SKM-1 treated with dmso at 0.1 percent for 144 hours (cell line): ENCODE measurements at regions not wholly inside any gene's neighbourhood (a gene's known extent, or its start where the extent isn't known, plus 50 kb on each side); places are given as distances from the start of the nearest gene placed in this dataset.

ENCODE experiments used
- DNase-seq: peaks from one replicate; lab custom pipeline; 2025; ENCODE audit not compliant: unreplicated experiment; lab: John Stamatoyannopoulos, UW

DNA sequence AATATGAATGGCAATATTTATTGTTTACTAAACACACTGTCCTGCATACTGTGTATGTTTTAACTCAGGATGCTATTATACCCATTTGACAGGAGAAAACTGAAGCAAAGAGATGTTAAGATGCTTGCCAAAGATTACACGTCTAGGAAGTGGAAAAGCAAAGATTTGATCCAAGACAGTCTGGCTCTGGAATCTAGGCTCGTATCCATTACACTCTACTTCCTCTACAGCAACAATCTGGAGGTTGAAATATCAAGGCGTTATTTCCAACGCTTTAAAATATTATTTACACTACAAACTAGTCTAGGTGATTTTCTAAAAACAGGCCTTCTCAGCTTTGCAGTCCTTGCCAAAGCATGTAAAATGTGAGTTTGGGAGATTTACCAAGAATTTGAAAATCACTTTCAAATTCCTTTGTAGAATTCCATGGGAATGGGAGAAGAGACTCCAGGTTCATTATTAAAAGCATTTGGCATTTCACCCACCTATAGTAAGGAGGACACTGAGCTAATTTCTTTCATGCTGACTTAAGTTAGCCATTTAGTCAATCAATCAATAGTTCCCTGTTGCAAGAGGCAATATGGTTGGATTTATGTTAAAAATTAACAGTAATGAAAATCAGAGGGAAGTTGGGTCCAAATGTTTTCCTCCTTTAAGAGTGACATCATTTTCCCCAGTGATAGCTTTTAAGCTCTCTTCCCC lies 356.3 kb upstream of the SMARCA2 start:
- no peak for DNase-seq

DNA sequence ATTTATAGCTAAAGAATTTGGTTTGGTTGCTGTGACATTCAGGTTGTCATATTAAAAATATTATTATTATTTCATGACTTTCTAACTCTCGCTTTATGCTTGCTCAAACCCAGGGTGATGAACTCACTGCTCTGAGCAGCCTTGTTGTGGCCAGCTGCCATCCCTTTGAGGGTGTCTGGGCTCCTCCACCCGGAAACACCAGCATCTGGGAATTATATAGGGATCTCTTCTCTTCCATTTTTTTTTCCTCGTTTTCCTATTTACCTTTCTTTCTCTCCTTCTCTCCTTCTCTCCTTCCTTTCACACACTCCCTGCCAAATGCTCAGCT lies 355.8 kb upstream of the SMARCA2 start:
- DNase-seq: no peak

DNA sequence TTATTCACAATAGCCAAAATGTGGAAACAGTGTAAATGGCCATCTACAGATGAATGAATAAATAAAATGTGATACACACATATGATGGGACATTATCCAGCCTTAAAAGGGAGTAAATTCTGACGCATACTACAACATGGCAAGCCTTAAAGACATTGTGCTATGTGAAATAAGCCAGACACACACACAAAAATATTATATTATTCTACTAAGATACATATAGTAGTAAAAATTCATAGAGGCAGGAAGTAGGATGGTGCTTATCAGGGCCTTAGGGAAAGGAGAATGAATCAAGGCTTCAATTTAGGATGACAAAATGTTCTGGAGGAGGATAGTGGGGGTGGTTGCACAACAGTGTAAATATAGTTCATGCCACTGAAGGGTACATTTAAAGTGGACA lies 346.7 kb upstream of the SMARCA2 start:
- no peak for DNase-seq

DNA sequence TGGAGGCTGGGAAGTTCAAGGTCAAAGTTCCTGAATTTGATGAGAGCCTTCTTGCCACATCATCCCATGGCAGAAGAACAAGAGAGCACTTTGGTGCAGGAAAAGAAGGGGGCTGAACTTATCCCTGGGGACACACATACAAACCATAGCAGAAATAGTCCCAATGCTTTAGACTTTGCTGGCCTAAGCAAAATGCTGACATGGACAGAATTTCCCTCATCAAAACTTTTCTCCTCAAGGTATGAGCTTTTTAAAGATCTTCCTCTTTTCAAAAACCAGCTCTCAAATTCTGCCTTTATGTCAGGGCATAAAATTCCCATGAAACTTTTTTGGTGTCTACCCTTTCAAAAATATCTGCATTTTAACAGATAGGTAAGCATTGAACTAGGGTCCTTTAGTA lies 341.8 kb upstream of the SMARCA2 start:
- DNase-seq: no peak

DNA sequence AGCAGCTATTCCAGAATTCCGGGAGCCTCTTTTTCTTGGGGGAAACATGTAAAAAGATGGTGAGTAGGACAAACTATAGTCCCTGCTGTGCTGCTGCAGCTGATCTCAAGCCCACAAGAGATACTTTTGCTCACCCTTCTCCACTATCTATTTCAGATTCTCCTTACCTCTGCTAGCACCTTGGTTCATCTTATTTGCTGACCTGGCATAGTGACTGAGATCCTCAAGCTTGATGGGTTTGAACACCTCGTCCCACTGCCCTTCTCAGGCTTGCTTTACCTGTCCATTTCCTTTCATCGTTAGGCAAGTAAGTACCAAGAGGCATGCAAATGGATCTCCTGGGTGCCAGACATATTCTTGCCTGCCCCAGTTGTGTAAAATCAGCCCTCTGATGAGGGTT lies 338.4 kb upstream of the SMARCA2 start:
- DNase-seq: no peak

DNA sequence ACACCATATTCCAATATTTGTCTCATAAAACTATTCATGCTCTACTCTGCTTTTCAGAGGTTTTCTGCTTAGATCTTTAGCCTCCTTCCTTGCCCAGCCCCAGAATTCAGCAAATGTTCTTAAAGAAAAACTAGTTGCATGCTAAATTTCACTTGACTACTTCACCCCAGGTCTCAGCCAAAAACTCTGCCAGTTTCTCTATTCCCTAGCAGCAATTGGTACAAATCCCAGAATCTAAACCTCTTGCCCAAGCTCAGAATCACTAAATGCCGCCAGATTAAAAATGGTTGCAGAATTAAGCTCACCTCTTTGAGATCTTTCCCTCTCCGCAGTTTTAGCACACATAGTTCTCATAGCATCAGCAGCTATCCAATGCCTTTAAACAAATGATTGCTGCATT lies 331.2 kb upstream of the SMARCA2 start:
- no peak for DNase-seq

DNA sequence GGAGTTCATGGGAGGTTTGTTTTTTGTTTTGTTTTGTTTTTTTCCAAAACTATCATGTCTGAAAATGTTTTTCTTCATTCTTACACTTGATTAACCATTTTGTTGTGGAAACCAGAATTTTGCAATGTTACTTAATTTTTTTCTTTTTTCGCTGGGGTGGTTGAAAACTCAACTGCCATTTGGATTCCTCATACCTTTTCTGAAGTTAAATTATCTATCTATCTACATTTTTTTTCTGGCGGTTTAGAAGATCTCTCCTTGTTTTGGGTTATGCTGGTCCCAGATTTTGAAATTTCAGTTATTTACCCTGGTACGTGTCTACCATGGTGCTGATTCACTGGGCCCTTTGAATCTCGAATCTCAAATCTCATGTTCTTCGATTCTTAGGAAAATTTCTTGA lies 316.2 kb upstream of the SMARCA2 start:
- DNase-seq: no peak

DNA sequence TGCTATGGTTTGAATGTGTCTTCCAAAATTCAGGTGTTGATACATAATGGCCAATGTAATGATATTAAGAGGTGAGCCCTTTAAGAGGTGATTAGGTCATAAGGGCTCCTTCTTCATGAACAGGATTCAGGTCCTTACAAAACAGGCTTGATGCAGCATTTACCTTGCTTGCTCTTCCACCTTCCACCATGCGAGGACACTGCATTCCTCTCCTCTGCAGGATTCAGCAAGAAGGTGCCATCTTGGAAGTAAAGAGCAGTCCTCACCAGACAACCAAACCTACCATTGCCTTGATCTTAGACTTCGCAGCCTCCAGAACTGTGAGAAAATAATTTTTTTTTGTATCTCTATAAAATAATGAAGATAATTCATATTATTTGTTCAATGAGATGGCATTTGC lies 314.0 kb upstream of the SMARCA2 start:
- DNase-seq: no peak

DNA sequence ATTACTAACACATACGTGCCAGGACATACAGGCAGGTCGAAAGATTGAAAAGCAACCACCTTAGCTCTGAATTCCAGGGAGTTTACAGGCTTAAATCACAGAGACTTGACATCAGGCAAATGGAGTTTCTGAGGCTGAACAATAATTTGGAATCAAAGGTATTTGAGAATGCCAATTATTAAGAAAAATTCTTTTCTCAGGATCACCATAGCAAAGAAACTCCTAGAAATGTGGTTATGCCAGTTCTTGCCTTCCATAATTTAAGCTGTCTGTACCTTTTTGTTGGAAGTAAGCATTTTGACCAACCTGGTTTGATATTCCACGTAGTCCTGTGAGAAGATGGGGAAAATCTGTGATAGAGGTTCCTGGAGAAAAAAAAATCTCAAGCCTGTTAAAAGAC lies 312.4 kb upstream of the SMARCA2 start:
- no peak for DNase-seq

DNA sequence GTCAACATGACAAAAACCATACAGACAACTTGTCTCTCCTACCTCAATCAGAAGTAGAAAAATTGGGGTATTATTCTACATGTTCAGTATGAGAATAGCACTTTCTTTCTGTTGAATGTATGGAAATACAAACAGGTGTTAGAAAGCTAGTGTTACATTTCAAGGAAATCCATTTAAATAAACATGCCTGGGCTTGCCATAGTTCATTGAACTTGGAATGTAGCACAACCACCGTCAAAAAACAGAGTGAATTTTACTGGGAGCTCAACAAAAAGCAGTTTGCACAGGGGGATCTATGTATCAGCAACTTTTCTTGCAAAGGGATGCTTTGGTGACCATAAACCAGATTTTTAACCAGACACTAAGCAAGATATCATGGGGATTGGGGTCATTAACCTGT lies 307.9 kb upstream of the SMARCA2 start:
- no peak for DNase-seq

DNA sequence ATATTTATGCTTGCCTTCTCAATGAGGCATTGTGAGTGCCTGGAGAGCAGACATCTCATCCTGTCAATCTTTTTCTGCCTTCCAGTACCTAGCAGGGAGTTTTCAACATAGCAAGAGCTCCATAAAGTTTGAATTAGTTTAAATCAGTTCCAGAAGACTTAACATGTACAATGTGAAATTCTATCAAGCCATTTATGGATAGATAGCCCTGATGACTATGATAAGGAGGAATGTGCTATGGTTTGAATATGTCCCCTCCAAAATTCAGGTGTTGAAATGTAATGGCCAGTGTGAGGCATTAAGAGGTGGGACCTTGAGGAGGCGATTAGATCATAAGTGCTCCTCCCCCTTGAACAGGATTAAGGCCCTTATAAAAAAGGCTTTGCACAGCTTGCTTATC lies 306.9 kb upstream of the SMARCA2 start:
- no peak for DNase-seq

DNA sequence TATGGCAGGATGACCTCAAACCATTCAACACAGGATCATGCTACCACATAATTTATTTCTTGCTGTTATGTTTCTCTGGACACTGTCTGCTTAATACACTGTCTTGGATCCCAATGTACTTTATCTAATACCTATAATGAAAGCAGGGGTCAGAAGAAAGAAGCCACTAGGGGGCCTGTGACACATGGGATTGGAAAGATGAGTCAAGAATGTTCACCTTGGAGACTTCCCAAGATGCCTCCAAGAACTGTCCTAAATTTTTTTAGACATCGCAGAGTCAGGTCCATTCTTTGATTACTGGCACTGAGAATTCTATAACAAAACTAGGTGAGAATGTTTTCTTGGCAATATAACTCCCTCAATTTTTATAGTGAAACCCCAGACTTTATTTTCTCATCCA lies 305.8 kb upstream of the SMARCA2 start:
- DNase-seq: no peak

DNA sequence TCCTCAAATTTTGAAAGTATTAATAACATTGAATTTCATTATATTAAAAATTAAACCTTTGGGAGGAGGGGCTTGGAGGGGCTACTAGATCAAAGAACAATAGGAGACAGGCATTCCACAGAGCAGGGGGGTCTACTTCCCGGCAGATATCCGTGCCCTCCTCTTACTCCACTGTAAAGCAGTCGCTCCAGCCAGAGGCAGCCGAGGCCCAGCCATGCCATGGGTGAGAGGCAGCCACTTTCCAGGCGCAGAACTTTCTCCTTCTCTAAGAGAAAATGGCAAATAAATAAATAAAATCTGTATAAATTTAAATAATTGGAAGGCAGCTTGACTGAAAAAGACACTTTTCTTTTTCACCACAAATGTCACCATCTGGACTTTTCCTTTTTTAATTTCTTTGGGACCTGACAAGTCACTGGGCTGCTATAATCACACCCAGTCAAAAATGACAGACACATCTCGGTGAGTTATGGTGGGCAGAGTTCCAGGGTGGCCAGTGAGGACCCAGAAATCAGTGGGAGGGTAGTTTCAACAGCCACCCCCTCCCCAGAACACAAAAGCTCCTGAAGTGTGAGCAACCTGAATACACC lies 302.2 kb upstream of the SMARCA2 start:
- no peak for DNase-seq

DNA sequence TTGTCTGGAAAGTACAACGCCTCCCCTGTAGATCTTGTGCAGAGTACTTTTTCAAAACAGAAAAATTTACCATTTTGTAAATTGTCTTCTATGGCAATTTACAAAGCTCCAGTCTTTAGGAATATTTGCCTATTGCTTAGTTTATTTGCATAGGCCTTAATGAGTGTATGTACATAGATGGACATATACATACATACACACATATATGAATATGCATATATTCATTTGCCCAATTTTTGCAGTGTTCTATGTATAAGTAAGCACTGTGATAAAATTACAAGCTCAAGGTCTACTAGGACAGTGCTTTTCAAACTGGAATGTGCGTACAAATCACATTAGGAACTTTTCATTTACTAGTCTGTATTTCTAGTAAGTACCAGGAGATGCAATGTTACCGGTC lies 301.3 kb upstream of the SMARCA2 start:
- DNase-seq: no peak

DNA sequence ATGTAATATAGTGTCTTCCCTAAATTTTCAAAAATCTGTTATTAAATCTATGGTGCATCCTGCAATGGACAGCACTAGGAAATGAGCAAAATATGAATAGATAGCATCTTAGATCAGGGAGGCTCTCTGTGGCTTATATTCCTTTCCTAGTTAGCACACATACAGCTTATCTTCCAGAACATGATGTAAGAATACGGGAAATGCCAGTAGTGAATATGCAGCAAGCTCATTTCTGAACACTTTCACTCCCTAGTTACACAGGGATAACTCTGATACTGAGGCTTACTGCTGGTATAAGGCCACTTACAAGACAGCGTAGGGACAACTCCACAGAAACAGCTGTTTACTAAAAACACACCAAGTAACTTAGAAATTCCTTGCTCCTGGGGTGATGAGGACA lies 297.3 kb upstream of the SMARCA2 start:
- DNase-seq: no peak

DNA sequence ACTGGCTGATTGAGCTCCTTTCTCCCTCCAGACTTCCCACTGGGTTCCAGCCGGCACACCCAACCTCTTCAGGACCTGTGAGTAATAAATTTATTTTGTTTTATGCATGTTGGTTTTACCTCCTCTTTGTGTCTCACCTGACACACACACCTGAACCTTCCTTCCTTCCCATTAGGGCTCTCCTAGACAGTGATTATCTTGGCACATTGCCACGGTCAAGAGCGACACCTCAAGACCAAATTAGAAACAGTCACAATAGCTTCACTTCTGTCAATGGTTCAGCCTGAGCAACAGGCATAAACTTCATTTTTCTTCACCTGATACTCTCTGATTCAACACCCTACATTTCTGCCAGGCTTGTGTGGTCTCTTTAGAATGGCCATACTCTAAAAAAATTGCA lies 296.3 kb upstream of the SMARCA2 start:
- DNase-seq: no peak

DNA sequence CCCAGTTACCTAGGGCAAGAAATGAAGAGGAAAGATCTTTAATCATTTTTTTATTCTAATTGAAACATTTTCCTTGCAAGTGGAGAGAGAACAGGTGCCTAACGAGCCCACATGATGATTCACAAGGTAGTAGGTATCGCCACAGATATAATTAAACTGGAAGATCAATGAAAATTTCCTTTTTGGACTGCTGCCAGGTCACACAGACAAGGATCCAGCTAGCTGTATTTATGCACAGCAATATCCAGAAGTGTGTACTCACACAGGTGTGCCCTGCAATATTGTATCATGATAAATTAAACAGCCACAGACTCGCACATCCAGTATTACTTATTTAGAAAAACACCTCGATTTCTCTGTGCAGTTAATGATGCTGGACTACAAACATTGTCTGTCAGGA lies 294.0 kb upstream of the SMARCA2 start:
- no peak for DNase-seq

DNA sequence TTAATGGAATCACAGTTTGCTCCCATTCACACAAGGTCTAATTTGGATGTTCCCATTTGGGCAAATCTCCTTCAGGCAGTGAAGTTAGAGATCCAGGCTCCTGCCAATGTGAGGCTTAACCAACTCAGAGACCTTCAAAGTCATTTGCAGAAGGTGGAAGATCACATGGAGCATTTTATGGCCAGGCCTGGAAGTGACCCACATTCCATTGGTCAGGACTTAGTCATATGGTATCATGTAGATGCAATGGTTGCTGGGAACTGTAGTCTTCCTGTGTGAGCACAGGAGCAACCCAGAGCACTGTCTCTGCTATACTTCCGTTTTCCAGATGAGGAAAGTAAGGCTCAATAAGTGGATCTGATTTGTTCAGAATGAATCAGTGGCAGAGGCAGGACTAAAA lies 292.7 kb upstream of the SMARCA2 start:
- DNase-seq: no peak

DNA sequence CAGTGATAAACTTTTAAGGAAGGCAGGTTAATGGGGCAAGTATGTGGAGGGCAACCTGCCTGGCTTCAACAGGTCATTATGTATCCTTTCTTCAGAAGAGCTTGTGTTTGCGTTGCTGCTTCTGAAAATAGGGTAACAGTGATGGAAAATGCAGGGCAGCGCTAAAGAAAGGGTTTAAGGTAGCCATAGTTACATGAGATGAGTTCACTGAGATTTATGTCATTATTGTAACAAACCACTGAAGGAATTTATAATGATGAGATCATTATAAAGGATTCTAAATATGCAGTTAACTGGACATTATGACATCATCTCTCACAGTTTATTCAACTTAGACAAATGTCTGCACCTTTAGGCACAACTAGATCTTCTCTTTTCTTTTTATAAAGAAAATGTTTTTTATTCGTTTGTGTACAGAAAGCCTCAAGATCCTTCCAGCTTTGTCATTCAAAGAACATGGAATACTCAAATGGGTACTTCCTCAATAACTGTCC lies 291.6 kb upstream of the SMARCA2 start:
- no peak for DNase-seq

DNA sequence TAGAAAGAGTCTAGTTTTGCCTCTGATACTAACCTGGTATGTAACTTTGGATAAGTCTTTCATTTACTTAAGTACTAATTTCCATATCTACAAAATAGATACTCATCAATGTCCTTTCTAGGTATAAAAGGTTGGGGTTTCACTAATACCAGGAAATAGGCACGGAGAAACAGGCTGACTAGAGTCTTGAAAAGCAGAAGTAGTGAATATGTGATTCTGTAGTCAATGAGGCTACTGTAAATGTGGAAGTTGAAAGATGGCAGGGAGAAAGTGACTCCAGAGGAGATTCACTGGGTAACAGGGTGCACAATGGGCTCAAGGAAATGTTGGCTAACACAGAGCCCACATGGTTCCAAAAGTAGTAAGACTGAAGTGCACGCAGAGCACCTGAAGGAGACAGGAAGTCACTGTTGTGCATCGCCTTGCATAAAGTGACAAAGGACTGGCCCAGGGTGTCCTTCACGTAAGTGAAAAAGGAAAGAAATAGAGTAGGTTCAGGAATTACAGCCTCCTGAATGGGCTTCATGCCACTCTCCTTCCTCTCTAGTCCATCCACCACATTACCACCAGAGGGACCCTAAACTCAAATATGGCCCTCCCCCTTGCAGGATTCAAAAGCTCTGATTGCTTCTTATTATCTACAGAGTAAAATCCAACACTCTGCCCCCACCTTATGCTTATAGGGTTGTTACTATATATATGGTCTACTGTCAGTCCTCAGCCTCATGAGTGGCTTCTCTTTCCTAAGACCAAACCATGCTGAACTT lies 288.0 kb upstream of the SMARCA2 start:
- peak; percentile 27 for DNase-seq

DNA sequence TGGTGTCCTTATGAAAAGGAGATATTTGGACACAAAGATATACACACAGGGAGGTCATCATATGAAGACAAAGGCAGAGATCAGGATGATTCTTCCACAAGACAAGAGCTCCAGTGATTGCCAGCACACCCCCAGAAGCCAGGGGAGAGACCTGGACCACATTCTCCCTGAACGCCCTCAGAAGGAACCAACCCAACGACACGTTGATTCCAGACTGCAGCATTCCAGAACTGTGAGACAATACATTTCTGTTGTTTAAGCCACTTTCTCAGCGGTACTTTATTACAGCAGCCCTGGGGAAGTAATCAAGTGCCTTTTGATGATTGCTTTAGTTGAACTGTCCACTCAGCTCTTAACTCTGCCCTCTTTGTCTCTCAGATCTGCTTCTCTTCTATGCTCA lies 285.5 kb upstream of the SMARCA2 start:
- no peak for DNase-seq

DNA sequence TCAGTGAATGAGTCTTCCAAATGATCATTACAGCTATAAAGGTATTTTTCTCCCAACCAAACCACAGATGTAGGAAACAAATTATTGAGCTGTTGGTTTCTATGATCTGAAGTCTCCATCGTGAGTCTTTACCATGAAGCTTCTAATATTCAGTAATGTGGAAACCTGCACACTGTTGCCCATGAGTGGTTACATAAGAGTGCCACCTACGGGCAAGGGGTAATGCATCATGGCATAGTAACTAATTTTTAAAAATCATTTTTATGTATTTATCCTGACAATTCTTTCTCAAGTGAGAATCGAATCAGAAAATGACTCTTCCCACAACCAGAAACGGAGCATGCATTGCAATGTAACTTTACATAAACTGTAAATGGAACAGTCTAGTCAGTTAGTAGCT lies 282.5 kb upstream of the SMARCA2 start:
- no peak for DNase-seq
